ENCODE measurements at regions not wholly inside any gene's neighbourhood (a gene's known extent, or its start where the extent isn't known, plus 50 kb on each side); places are given as distances from the start of the nearest gene placed in this dataset.

DNA sequence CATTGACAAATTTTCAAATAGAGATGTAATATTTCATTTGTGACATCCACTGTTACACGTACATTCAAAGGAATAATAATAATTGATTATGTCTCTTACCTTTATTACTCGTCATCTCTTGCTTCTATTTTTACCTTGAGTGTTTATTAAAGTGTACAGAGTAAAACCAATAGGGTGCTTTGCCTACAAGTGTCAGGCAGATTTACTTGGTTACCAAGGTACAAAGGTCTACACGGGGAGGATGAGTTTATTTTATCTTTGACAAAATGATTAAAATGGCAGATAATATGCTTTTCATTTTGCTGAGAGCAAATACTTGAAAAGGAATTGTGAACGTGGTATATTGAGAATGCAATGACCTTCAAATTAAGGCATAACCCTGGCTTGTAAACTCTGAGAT lies 137.8 kb upstream of the SOX5 start:
- Mint-ChIP-seq H3K4me1 (ENCODE audit: low read depth in 2 of 2) (no peaks in the 10 kb centered on the region), H3K36me3 (no peaks in the 10 kb centered on the region), H3K9me3 (no peaks in the 10 kb centered on the region), H3K4me3 (no peak overlapping the region), H3K27ac (no peak overlapping the region), H3K27me3 (no peaks in the 10 kb centered on the region)
- ATAC-seq (no peak), DNase-seq (ENCODE audit: low spot score) (no peak)

DNA sequence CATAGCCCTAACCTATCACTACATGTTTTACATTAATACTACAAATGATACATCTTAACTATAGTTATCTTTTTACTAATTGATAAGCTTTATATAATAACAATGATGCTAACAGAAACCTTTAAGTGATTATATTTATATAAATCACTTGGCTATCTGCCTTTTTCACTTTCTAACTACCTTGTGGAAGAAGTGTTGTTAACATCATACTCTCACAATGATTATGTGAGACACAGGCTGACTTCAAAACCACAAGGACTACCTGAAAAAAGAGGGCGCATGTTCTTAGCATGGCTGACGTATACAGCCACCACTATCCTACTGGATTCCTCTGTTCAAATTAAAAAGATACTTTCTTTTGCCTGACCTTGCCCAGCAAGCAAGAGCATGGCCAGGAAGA lies 135.3 kb upstream of the SOX5 start:
- Mint-ChIP-seq H3K36me3 (no peaks in the 10 kb centered on the region), H3K27me3 (no peaks in the 10 kb centered on the region), H3K27ac (no peak overlapping the region), H3K4me3 (no peak overlapping the region), H3K4me1 (ENCODE audit: low read depth in 2 of 2) (no peaks in the 10 kb centered on the region), H3K9me3 (peaks cover 3% of the 10 kb centered on the region)
- DNase-seq (ENCODE audit: low spot score) = no peak
- ATAC-seq = no peak

DNA sequence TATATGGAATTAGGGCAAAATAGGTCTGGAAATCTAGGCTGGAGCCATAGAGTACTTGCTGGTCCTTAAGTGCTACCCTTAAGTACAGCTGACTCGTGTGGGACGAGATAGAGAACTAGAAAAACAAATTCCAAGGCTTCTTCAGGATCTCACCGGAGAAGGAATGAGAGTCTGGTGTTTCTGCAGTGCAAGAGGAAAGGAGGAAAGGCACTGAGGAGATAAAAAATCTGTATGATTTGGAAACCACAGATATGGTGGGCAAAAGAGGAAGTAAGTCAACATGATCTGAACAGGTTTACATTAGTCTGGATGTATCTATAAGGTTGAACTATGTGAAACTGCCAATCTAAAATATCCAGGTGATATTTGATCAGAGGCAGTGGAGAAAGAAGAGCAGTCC lies 134.4 kb upstream of the SOX5 start:
- Mint-ChIP-seq H3K27ac (no peak overlapping the region), H3K36me3 (no peaks in the 10 kb centered on the region), H3K4me1 (ENCODE audit: low read depth in 2 of 2) (no peaks in the 10 kb centered on the region), H3K9me3 (peaks cover 3% of the 10 kb centered on the region), H3K27me3 (no peaks in the 10 kb centered on the region), H3K4me3 (no peak overlapping the region)
- DNase-seq (ENCODE audit: low spot score) (no peak), ATAC-seq (no peak)

DNA sequence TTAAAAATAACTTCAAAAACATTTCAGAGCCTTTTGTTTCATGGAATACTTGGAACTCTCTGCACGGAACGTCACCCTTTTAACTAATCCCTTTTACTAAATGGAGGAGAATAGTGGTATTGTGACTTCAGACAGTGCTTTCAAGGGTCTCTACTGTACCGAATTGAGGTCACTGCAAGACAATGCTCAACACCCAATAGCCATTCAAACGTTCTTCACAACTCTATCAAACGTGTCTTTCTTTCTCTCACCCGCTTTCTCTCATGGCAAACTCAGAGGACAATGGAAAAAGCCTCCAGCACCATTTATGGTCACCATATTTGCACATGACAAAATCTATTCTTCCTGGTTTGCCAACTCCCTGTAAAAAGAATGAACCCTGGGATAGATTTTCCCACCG lies 132.1 kb upstream of the SOX5 start:
- no peaks in the 10 kb centered on the region for H3K36me3 Mint-ChIP-seq
- DNase-seq (ENCODE audit: low spot score) = no peak
- ATAC-seq = no peak
- H3K27me3 Mint-ChIP-seq = no peaks in the 10 kb centered on the region
- H3K27ac Mint-ChIP-seq = no peak overlapping the region
- no peak overlapping the region for H3K4me3 Mint-ChIP-seq
- H3K9me3 Mint-ChIP-seq = peaks cover 7% of the 10 kb centered on the region
- H3K4me1 Mint-ChIP-seq (ENCODE audit: low read depth in 2 of 2) = no peaks in the 10 kb centered on the region

DNA sequence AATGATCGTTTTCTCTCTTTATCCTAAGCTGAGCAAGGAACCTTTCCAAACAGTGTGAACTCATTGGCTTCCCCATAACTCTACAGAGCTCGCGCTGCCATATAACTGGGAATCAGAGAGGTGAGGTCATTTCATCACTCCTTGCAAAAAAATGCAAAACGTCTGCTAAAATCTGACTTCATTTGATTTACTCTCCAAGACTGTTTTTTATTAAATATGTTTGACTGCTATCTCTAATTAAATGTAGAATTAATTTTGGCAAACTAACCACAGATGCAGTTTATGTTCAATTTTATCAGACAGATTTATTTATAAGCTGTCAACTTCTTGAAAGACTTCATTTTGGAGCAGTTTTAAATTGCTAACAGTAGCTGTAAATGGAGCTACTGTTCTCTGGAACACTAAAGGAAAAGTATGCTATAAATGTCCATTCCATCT lies 131.6 kb upstream of the SOX5 start:
- H3K27ac Mint-ChIP-seq = no peak overlapping the region
- peaks cover 7% of the 10 kb centered on the region for H3K9me3 Mint-ChIP-seq
- no peaks in the 10 kb centered on the region for H3K36me3 Mint-ChIP-seq
- no peaks in the 10 kb centered on the region for H3K27me3 Mint-ChIP-seq
- no peak overlapping the region for H3K4me3 Mint-ChIP-seq
- no peak for DNase-seq (ENCODE audit: low spot score)
- H3K4me1 Mint-ChIP-seq (ENCODE audit: low read depth in 2 of 2) = no peaks in the 10 kb centered on the region
- ATAC-seq = no peak

DNA sequence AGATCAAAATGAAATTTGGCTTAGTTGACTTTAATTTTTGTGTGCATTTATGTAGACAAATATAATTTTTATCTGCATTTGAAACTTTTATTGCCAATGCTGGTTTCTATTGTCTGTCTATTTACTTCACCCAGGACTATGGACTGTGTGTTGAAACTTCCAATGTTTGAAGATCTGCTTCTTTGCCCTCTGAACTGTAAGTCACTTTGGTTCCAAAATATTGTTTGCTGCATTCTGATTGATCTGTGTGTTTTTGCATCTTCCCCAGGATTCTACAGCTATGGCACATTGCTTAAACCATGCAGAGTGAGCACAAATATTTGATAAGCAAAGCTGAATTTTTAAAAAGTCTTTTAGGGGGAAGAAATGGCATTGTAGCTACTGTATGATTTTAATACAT lies 131.0 kb upstream of the SOX5 start:
- Mint-ChIP-seq H3K4me1 (ENCODE audit: low read depth in 2 of 2) (no peaks in the 10 kb centered on the region), H3K27me3 (no peaks in the 10 kb centered on the region), H3K27ac (no peak overlapping the region)

DNA sequence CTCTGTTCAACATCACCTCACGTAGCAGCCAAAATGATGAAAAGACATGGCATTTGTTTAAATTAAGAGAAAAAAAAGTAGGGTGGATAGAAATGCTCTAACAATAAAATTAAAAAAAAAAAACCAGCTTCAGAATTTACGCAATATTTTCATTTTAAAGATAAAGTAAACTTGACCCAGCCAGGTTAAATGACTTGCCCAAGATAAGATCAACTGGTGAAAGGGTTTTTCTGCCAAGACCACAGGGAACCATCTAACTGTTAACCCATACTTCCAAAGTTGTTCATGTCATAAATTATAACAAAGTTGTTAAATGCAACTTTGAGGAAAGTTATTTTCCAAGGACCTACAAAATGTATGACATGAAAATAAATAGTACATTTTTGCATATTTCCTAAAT lies 129.6 kb upstream of the SOX5 start:
- no peaks in the 10 kb centered on the region for H3K4me1 Mint-ChIP-seq (ENCODE audit: low read depth in 2 of 2)
- no peaks in the 10 kb centered on the region for H3K27me3 Mint-ChIP-seq
- ATAC-seq = no peak

More for the DNA sequence above, 131.0 kb upstream of the SOX5 start:
- H3K36me3 Mint-ChIP-seq = no peaks in the 10 kb centered on the region
- H3K9me3 Mint-ChIP-seq = peaks cover 7% of the 10 kb centered on the region
- ATAC-seq (no peak), DNase-seq (ENCODE audit: low spot score) (no peak)
- H3K4me3 Mint-ChIP-seq = no peak overlapping the region

DNA sequence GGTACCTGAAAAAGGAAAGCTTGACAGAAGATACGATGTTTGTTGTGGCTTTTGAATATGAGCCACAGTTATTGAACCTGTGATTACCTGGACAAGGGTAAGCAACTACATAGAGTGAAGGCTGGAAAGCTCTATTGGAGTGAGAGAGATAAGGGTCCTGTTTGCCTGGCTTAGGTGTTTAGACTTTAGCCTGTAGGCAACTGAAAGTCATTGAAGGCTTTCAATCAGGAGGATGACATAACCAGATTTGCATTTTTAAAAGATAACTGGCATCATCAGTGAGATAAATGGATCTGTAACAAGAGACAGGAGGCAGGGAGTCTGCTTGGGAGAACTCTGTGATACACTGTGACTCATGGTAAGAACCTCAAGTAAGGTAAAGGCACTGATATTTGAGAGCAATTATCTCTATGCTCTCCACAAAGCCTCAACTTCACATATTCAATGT lies 128.9 kb upstream of the SOX5 start:
- no peak overlapping the region for H3K27ac Mint-ChIP-seq
- no peak overlapping the region for H3K4me3 Mint-ChIP-seq
- no peaks in the 10 kb centered on the region for H3K4me1 Mint-ChIP-seq (ENCODE audit: low read depth in 2 of 2)
- ATAC-seq (no peak), DNase-seq (ENCODE audit: low spot score) (no peak)
- no peaks in the 10 kb centered on the region for H3K27me3 Mint-ChIP-seq
- H3K9me3 Mint-ChIP-seq = peaks cover 12% of the 10 kb centered on the region
- H3K36me3 Mint-ChIP-seq = no peaks in the 10 kb centered on the region

More for the DNA sequence above, 129.6 kb upstream of the SOX5 start:
- Mint-ChIP-seq H3K36me3 (no peaks in the 10 kb centered on the region), H3K9me3 (peaks cover 9% of the 10 kb centered on the region), H3K27ac (no peak overlapping the region), H3K4me3 (no peak overlapping the region)
- DNase-seq (ENCODE audit: low spot score) = no peak

DNA sequence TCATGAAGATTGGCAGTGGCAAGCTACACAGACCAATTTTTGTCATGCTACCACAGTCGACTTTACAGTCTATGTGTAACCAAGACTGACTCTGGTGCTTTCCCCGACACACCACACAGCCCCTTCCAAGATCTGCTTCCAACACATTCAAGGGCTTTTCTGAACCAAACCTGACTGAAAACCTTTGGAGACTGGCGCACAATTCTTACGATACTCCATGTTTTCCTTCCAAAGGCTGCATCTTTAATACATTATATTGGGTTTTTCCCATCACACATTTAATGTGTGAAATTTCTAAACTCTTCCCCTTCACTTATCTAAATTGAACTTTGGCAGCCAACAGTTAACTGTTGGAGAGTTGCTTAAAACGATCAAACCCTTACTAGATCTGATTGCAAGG lies 127.7 kb upstream of the SOX5 start:
- DNase-seq (ENCODE audit: low spot score) (no peak), ATAC-seq (no peak)
- H3K27ac Mint-ChIP-seq = no peak overlapping the region

DNA sequence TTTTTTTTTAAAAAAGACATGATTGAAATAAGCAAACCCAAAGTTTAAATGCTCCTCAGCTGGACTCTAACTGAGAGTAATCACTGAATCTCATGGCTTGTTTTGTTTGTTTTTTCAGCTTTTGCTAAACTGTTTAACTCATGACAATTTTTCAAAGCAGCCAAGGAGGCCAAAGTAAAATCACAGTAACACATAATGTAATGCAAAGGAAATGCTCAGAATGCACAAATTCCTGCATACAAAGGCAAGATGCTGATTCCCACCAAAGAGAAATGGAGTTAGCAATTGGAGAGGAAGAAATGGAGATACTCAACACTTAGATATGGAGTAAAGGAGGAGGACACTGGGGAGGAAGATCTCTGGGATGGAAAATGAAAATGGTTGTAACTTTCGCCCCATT lies 126.2 kb upstream of the SOX5 start:
- Mint-ChIP-seq H3K36me3 (no peaks in the 10 kb centered on the region), H3K27ac (no peak overlapping the region), H3K4me1 (ENCODE audit: low read depth in 2 of 2) (no peaks in the 10 kb centered on the region), H3K9me3 (peaks cover 10% of the 10 kb centered on the region), H3K27me3 (no peaks in the 10 kb centered on the region), H3K4me3 (no peak overlapping the region)
- ATAC-seq (no peak), DNase-seq (ENCODE audit: low spot score) (no peak)

More for the DNA sequence above, 127.7 kb upstream of the SOX5 start:
- Mint-ChIP-seq H3K9me3 (peaks cover 13% of the 10 kb centered on the region), H3K4me3 (no peak overlapping the region), H3K36me3 (no peaks in the 10 kb centered on the region), H3K27me3 (no peaks in the 10 kb centered on the region), H3K4me1 (ENCODE audit: low read depth in 2 of 2) (no peaks in the 10 kb centered on the region)

DNA sequence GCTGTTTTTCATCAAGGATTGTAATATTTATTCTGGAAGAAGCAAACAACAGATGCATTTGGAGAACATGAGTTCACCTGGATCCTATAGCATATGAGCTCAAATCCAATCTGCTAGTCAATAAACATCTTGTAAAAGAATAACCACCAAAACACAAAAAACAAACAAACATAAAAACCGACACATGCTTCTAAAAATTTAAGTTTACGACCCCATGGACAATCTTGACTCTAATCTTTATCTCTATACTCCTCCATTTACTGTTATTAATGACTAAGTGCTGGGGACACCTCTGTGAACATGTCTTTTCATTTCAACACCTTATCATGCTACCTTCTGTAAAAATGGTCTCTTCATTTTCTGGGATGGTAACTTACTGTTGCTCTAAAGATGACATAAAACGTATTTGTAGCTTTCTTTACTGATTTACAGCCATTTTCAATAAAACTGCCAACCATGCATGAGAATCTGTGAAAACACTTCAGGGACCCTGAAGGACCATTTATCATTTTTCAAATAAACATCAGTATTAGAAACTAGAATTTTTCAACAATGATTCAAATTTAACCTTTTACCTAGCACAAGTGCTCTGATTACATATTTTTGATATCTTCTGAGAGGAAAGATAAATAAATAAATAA lies 123.8 kb upstream of the SOX5 start:
- H3K4me1 Mint-ChIP-seq (ENCODE audit: low read depth in 2 of 2) = no peaks in the 10 kb centered on the region
- no peak for ATAC-seq
- H3K27me3 Mint-ChIP-seq = no peaks in the 10 kb centered on the region
- DNase-seq (ENCODE audit: low spot score) = no peak
- peaks cover 10% of the 10 kb centered on the region for H3K9me3 Mint-ChIP-seq
- no peak overlapping the region for H3K27ac Mint-ChIP-seq
- H3K4me3 Mint-ChIP-seq = no peak overlapping the region
- no peaks in the 10 kb centered on the region for H3K36me3 Mint-ChIP-seq

DNA sequence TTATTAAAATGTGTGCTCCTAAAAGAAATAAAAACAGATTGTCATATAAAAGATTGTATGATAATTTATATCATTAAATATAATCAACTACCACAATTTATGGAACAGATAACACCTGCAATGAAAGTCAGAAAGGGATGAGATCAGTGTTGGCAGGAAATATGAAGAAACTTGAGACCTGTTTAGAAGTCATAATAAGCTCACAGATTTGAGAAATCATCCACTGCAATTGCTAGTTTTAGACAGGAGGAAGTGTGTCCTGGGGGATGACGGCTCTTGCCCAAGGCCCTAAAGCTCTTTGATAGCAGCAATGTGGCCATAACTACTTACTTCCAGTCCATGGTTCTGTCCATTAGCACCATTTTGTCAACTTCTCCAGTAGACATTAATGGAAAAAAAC lies 122.8 kb upstream of the SOX5 start:
- DNase-seq (ENCODE audit: low spot score) (no peak), ATAC-seq (no peak)
- Mint-ChIP-seq H3K9me3 (peaks cover 8% of the 10 kb centered on the region), H3K4me1 (ENCODE audit: low read depth in 2 of 2) (no peaks in the 10 kb centered on the region), H3K4me3 (no peak overlapping the region), H3K36me3 (no peaks in the 10 kb centered on the region), H3K27me3 (no peaks in the 10 kb centered on the region), H3K27ac (no peak overlapping the region)

DNA sequence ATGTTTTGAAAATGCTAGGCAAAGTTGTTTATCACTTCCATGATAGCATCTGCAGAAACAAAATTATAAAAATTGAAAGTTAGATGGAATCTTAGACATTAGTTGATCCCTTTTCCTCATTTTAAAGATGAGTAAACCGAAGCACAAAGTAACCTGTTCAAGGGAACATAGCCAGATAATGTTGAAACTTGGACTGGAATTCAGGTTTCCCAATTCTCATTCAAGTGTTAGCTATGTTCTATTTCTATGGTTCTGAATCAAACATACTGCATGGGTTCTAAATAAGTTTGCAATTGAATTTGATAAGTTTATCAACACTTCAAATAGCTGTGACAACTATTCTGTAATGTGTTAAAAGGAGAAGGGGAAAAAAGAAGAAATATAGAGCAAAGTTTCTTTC lies 122.4 kb upstream of the SOX5 start:
- no peak for ATAC-seq
- Mint-ChIP-seq H3K27ac (no peak overlapping the region), H3K4me3 (no peak overlapping the region), H3K36me3 (no peaks in the 10 kb centered on the region), H3K9me3 (peaks cover 5% of the 10 kb centered on the region), H3K27me3 (no peaks in the 10 kb centered on the region), H3K4me1 (ENCODE audit: low read depth in 2 of 2) (no peaks in the 10 kb centered on the region)
- no peak for DNase-seq (ENCODE audit: low spot score)

DNA sequence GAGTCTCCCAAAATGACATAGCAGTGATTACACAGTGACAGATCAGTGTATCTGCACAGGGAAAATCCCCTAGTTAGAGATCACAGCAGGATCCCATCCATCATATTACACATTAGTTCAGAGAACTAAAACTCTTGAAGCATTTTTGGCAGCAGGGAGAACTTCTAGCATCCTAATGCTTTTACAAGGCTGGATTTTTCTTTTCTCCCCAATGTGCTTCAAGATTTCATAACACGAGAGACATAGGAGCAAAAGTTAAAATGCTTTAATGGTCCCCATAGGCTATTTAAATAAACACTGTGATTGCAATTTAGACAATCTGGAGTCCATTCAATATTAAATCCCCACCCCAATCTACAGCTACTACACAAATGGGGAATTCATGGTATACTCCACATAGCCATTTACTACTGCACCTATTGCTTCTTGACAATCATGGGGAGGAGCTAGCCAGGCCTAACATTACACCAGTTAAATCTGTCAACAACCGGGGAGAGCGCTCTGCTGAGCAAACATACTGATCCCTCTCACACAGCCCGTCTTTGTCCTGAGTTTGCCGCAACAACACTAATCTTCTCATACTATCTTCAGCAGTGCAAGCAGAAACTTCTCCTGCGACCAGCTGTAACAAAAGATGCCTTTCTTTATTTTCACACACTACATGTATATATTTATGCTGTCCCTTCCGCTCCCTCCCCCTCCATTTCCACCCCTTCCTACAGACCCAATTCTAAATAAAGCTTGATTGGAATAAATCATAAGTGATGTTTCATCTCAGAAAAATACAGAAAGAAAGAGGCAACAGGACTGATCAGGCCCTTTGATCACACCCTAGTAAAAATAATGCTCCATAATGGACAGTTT lies 120.3 kb upstream of the SOX5 start:
- no peak overlapping the region for H3K4me3 Mint-ChIP-seq
- H3K9me3 Mint-ChIP-seq = peaks cover 5% of the 10 kb centered on the region

More for the DNA sequence above, 120.3 kb upstream of the SOX5 start:
- ATAC-seq = no peak
- Mint-ChIP-seq H3K27me3 (no peaks in the 10 kb centered on the region), H3K27ac (no peak overlapping the region), H3K4me1 (ENCODE audit: low read depth in 2 of 2) (no peaks in the 10 kb centered on the region), H3K36me3 (no peaks in the 10 kb centered on the region)
- DNase-seq (ENCODE audit: low spot score) = no peak

Data from natural killer cell treated with Interleukin-12 subunit alpha and Interleukin-12 subunit beta and Interleukin-15 and Interleukin-18, amount 100 ng/mL, for 72 hours (primary cell).